GM19240 (cell line): ENCODE measurements at regions not wholly inside any gene's neighbourhood (a gene's known extent, or its start where the extent isn't known, plus 50 kb on each side); places are given as distances from the start of the nearest gene placed in this dataset.

Experiments
- DNase-seq: peaks from one replicate; pipeline ENCODE4 v3.0.0; 2011; ENCODE audit warnings: low spot score; ENCODE audit not compliant: insufficient read length

- no peak for DNase-seq
Measured at GRCh38 chr10:128369101-128369650, 243.0 kb upstream of the MKI67 start.

DNA sequence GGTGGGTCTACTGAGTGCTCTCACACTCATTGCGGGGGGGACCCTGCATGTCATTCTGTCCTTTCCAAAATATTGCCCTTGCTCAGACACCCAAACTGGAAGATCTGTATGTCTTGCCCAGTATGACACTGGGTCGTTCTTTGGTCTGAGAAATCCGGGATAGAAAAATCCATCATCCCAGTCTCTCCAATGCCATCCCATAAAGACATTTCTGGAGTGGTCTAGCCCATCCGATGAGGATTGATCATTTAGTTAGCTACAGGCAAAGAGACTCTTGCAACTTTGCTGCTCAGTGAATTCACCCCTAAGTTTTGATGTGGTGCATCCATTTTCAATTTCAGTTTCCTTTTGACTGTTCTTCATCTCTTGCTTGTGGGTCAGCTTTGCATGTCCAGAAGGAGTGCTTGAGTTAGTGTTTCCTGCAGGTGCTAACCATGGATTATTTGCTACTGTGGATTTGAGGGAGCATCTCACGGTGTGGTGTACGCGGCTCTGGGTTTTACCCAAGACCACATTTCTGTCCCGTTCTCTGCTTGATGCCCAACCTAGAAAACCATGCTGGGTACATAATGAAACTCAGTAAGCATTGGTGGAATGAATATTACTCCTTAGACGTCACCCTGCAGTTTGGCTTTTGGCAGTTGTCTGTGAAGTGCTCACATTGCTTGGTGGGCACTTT is 247.0 kb upstream of the MKI67 start:
- DNase-seq: no peak

- DNase-seq: no peak
Measured at GRCh38 chr10:128373831-128374230, 247.6 kb upstream of the MKI67 start.

DNA sequence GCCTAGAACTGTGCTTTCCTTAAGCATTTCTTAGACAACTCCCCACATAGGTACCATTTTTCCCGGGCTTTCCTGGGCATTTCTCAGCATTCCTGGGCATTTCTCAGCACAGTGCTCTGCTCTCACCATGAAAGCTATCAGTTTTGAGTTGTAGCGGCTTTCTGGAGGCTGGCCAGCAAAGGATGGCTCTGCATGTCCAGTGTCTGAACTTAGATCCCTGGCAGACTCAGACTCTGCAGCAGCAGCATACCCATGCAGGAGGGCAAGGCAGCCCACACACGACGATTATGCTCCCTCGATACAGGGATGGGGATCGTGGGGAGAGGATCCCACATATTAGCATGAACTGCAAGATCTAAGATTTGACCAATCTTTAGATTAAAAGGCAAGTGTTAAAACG is 248.9 kb upstream of the MKI67 start:
- no peak for DNase-seq

- DNase-seq: no peak
Measured at GRCh38 chr10:128377364-128377987, 251.3 kb upstream of the MKI67 start.

- DNase-seq: no peak
Measured at GRCh38 chr10:128377988-128378387, 251.8 kb upstream of the MKI67 start.

GRCh38 chr10:128380946-128381345 is 254.7 kb upstream of the MKI67 start:
- no peak for DNase-seq

DNA sequence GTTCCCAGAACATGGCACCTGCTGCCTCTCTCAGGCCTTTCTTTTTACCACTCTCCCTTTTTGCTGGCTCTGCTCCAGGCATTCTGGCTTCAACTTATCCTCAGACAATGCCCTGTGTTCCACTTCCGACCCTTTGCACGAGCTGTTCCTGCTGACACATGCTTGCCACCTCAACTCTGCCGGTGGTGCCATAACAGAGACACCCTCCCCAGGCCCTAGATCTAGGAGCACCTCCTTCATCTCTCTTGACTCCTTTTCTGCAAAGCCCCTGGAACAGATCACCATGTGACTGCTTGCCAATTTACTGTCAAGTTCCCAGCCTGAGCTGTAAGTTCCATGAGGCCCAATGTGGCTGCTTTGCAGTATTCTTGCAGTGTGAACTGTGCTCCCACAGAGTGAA is 256.0 kb upstream of the MKI67 start:
- no peak for DNase-seq

- no peak for DNase-seq
Measured at GRCh38 chr10:128384831-128385230, 258.6 kb upstream of the MKI67 start.

DNA sequence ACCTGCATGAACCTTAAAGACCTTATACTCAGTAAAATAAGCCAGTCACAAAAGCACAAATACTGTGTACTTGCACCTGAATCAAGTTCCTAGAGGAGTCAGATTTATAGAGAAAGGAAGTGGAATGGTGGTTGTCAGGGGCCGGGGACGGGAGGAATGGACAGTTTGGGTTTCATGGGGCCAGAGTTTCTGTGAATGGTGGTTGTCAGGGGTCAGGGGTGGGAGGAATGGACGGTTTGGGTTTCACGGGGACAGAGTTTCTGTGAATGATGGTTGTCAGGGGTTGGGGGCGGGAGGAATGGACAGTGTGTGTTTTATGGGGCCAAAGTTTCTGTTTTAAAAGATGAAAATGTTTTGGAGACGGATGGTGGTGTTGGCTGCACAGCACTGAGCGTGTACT is 260.0 kb upstream of the MKI67 start:
- no peak for DNase-seq

GRCh38 chr10:128386816-128387604 is 260.8 kb upstream of the MKI67 start:
- no peak for DNase-seq

DNA sequence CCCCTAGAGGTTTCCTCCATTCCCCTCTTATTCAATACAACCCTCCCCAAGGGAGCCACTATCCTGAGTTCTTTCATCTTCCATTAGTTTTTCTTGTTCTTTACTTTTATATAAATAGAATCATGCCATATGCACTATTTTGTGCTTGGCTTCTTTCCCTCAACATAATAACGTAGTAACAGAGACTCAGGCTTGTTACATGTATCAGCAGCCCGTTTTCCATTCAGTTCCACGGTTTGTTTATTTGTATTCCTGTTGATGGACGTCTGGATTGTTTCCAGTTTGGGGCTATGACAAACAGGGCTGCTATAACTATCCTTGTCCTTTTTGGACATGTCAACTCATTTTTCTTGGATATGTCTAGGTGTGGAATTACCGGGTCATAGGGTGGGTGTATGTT is 264.4 kb upstream of the MKI67 start:
- no peak for DNase-seq

DNA sequence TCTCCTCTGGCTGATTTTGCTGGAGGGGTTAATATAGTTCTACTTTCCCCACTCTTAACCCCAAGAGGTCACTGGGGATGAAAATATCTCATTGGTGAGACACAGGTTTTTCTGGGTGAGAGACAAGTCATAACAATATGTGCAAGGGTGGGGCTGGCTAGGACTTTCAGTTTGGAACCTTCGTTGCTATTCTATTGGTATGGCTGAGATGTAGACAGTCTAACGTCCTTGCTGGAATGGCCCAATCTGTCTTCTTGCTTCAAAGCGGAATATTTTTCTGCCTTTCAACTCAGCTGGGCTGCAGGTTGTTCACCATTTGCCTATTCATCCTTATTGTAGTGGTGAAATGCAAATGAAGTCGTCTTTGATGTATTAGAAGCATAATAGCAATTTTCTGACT is 267.3 kb upstream of the MKI67 start:
- no peak for DNase-seq

DNA sequence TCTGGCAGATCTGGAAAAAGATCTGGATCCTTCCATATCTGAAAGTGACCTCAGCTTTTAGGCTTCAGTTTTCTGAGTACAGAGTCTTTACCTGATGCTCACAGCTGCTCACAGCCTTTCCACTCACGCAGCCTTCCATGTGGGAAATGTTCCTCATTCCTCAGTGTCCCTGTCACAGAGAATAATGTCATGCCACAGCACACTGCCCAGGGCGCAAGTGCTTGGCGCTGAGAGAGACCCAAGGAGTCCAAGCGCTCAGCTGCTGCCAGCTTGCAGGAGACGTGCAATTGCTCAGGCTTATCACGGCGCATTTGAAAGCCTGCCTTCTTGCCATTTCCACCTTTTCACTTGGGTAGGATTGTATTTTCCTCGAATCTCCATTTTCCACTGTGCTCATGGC is 271.9 kb upstream of the MKI67 start:
- DNase-seq: no peak

DNA sequence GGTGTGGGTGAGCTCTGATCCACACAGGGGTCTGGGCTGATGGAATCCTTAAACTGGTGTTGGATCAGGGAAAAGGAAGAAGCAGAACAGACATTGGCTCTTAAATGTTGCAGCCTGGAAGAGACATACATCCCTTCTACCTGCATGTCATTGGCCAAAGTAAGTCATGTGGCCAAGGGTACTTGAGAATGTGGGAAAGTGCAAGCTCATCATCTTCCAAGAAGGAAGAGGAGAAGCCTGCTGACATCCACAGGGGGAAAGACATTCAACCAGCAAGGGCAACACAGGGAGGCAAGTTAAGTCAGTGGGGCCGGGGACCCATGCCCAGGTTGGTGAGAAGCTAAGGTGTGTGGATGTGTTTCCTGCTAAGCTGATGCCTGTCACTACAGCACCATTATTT is 272.8 kb upstream of the MKI67 start:
- DNase-seq: no peak

DNA sequence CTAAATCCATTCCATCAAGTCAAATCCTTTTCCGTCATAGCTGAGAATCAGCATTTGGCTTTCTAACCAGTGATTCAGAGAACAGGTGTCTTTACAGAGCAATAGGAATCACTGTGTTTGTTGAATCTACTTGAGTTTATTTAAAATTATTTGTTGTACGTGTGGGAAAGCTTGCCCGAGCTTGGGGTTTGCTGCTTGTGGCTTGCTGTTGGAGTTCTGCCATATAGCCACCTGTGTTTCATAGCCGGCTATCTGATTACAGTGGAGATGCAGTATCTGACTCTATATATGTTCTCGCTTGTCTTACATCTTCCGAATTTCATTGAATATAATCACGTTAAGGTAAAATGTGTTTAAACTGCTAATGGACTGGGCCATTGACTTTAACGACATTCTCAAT is 274.3 kb upstream of the MKI67 start:
- DNase-seq: no peak

- DNase-seq: no peak
Measured at GRCh38 chr10:128405450-128405849, 279.2 kb upstream of the MKI67 start.

DNA sequence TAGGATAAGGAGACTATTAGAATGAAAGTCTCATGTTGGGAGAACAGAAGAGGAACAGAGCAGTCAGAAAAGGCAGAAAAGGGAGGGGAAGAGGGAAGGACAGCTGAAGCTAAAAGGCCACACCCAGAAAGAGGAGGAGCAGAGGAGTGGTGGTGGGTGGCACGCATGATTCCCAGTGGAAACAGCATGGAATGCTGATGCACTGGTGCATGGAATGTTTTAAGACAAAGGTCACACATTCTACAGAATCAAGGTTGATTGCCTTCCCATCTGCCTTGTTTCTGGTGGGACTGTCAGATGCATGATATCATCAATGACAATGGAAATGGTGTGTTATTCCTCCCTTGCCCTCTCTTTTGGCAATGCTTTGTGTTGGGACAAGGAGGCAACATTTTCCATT is 285.4 kb upstream of the MKI67 start:
- DNase-seq: no peak

- DNase-seq: no peak
Measured at GRCh38 chr10:128414568-128414967, 288.3 kb upstream of the MKI67 start.

GRCh38 chr10:128416231-128416630 is 290.0 kb upstream of the MKI67 start:
- no peak for DNase-seq

- no peak for DNase-seq
Measured at GRCh38 chr10:128417826-128418225, 291.6 kb upstream of the MKI67 start.

- DNase-seq: no peak
Measured at GRCh38 chr10:128418819-128419218, 292.6 kb upstream of the MKI67 start.
